ENCODE measurements at regions not wholly inside any gene's neighbourhood (a gene's known extent, or its start where the extent isn't known, plus 50 kb on each side); places are given as distances from the start of the nearest gene placed in this dataset.
A peak's percentile ranks its signal among the peaks of the same experiment; 100 is the strongest.

DNA sequence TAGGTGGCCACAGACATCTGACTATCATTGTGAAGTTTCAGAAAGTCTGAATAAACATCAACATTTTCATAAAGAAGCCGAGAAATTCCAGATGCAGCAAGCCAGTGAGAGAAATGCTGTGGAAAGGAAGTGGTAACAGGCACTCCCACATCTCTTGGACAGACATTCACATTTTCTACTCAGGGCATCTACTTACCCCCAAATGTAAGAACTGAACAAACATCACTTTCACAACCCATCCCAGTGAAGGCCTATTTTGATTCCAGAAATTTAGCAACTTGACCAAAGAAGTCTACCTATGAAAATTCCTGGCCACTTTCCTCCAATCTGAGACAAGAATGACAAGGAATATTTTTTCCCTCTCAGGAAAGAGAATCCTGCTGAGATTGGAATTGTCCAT, 224.8 kb upstream of the DCBLD2 start:
- DNase-seq (ENCODE audit: low read depth) = peak; percentile 75
- H3K4me3 ChIP-seq (ENCODE audit: low read length) = no peak overlapping the region
- TF ChIP-seq, protein P1, sequence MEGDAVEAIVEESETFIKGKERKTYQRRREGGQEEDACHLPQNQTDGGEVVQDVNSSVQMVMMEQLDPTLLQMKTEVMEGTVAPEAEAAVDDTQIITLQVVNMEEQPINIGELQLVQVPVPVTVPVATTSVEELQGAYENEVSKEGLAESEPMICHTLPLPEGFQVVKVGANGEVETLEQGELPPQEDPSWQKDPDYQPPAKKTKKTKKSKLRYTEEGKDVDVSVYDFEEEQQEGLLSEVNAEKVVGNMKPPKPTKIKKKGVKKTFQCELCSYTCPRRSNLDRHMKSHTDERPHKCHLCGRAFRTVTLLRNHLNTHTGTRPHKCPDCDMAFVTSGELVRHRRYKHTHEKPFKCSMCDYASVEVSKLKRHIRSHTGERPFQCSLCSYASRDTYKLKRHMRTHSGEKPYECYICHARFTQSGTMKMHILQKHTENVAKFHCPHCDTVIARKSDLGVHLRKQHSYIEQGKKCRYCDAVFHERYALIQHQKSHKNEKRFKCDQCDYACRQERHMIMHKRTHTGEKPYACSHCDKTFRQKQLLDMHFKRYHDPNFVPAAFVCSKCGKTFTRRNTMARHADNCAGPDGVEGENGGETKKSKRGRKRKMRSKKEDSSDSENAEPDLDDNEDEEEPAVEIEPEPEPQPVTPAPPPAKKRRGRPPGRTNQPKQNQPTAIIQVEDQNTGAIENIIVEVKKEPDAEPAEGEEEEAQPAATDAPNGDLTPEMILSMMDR (conservative IDR thresholded peaks at IDR 0.05; ENCODE audit: low read length) = no peak

DNA sequence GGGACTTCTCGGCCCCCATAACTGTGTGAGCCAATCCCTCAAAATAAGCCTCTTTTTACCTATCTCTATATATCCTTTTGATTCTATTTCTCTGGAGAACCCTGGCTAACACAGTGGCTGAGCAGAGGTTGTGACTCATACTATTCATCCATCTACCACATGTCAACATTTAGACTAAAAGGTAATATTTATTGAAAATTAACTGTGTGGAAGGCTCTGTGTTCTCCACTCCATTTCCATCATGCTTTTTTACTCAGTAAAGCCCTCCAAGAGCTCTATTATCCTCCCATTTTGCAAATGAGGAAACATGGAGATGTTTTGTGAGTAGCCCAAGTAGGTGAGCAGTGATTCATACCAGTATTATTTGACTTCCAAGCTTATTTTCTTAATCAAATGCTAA, 217.9 kb upstream of the DCBLD2 start:
- DNase-seq (ENCODE audit: low read depth) = peak; percentile 48
- no peak overlapping the region for H3K4me3 ChIP-seq (ENCODE audit: low read length)
- TF ChIP-seq, protein P1 (conservative IDR thresholded peaks at IDR 0.05; ENCODE audit: low read length) = no peak

DNA sequence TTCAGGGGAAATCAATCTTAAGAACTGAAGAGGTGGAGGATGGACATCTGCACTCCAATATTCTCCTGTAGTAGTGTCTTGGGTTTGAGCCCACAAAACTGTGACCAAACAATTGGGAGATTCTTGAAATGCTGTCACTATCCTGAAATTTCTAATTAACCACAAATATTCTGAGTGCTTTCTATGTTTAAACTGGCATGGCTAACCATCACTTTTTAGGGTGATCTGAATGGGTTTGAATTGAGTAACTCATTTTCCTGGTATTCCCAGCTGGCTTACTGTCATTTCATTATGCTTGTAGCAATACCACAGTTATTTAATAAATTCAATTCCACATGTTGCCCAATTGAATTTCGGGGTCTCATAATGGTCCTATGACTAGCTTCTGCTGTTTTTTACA, 216.9 kb upstream of the DCBLD2 start:
- H3K4me3 ChIP-seq (ENCODE audit: low read length) = no peak overlapping the region
- TF ChIP-seq, protein P1 (conservative IDR thresholded peaks at IDR 0.05; ENCODE audit: low read length) = no peak
- peak; percentile 95 for DNase-seq (ENCODE audit: low read depth)

DNA sequence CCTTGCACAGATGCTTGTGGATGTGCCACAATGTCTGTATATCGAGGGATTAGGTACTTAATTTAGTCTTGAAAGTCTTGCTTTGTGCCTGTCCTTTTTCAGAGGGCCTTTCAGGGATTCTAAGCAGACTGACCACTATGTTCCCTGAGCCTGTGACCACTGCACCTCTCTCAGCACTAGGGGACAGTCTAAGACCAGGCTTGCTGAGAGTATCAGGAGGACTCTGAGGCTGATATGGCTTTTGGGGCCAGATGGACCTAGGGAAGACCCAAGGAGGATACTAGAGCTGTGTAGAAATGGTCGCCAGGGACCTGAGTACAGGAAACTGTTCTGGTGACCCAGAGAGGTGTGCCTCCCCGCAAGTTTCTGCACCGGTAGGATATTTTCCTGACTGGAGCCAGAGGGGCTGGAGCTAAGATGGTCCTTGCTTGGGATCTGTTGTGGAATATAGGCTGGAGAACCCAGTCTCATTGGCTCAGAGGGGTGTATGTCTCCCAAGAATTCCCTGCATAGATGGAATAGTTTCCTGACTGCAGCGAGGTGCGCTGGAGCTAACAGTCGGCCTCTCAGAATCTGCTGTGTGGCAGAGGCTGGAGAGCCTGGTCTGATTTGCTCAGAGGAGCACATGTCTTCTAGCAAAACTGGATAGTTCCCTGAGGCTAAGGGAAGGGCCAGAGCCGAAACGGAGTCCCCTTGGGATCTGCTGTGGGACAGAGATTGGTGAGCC, 213.2 kb upstream of the DCBLD2 start:
- no peak overlapping the region for H3K4me3 ChIP-seq (ENCODE audit: low read length)
- TF ChIP-seq, protein P1 (conservative IDR thresholded peaks at IDR 0.05; ENCODE audit: low read length) = peak; percentile 82
- DNase-seq (ENCODE audit: low read depth) = peak; percentile 62

DNA sequence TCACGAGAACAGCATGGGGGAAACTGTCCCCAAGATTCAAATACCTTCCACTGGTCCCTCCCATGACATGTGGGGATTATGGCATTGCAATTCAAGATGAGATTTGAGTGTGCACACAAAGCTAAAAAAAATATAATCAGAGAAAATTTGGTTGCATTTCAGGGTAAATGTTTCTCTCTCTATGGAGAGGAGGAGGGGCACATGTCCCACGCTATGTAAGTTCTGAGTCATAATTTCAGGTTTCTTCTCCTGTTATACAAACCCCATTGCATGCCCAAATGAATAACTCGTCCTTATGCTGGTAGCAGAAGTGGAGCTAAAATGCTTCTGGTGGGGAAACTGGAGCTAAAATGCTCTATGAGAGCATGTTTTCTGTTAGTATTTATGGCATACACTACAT, 209.7 kb upstream of the DCBLD2 start:
- DNase-seq (ENCODE audit: low read depth) = no peak
- TF ChIP-seq, protein P1 (conservative IDR thresholded peaks at IDR 0.05; ENCODE audit: low read length) = no peak
- no peak overlapping the region for H3K4me3 ChIP-seq (ENCODE audit: low read length)

DNA sequence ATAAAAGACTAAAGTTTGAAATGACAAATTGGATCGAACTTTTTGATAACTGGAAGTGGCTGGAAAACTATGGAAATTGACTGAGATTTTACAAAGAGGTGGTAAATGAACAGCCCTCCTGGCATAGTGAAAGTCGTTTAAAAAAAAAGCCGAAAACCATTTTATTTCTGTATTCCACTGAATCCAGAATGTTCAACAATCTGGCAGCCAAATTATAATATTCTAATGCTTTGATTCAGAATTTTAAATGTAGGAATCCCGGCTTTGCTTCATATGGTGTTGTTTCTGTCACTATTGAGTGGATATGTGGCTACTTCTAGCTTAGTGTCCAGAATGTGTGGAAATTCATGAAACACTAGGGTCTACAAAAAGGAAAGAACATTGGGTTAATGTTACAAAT, 208.9 kb upstream of the DCBLD2 start:
- no peak for DNase-seq (ENCODE audit: low read depth)
- TF ChIP-seq, protein P1 (conservative IDR thresholded peaks at IDR 0.05; ENCODE audit: low read length) = no peak
- H3K4me3 ChIP-seq (ENCODE audit: low read length) = no peak overlapping the region

DNA sequence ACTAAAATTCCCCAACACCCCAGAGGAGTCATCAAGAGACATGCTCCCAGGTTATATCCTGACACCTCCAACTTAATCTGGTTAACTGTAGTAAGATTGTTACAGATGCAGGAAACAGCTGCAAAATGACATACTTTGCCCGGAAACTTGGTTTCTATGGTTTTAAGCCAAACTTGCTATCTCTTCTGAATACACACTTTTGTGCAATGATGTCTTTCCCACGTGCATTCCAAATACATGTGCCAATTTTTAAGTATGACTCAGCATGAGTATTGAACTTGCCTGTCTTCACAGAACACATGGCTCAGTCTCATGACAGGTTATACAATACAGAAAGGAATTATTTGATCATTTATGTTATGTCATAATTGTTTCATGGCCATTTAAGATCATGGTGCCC, 207.0 kb upstream of the DCBLD2 start:
- DNase-seq (ENCODE audit: low read depth) = peak; percentile 98
- no peak overlapping the region for H3K4me3 ChIP-seq (ENCODE audit: low read length)
- TF ChIP-seq, protein P1 (conservative IDR thresholded peaks at IDR 0.05; ENCODE audit: low read length) = no peak

All from AG10803 (cell line).